GM18909 (cell line): ENCODE measurements at regions not wholly inside any gene's neighbourhood (a gene's known extent, or its start where the extent isn't known, plus 50 kb on each side); places are given as distances from the start of the nearest gene placed in this dataset.
"Not testable (repeated sequence)": the region's sequence is repeated elsewhere in the genome, so short reads cannot be mapped to it uniquely, and the experiment has no call there.

Source experiments
- ATAC-seq: cut with Tn5 transposase; IDR thresholded peaks from one replicate; pipeline ENCODE4 v1.9.1; 2021; ENCODE audit warnings: mild to moderate bottlenecking; ENCODE audit not compliant: unreplicated experiment, poor library complexity

DNA sequence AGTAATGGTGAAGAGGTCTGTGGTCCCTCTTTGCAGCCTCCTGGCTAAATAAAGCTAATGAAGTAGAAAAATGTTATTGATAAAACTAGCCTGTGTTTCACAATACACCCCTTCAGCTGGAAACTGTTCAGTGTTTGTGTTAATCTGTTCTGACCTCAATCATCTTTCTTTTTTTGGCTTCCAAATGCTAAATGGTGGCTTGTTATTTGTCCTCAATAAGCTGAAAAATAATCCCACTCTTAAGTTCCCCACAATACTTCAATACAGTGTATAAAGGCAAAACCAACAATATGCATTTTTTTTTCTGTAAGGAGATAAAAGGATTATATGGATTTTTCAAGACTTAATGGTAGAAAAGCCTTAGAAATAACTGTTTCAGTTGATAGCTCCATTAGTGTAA lies 560.5 kb downstream of the TUSC1 start:
- no peak for ATAC-seq

DNA sequence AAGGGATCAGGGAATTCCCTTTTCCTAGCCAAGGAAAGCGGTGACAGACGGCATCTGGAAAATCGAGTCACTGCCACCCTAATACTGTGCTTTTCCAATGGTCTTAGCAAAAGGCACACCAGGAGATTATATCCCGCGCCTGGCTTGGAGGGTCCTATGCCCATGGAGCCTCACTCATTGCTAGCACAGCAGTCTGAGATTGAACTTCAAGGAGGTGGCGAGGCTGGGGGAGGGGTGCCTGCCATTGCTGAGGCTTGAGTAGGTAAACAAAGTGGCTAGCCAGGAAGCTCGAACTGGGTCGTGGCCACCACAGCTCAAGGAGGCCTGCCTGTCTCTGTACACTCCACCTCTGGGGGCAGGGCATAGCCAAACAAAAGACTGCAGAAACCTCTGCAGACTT lies 556.5 kb upstream of the IZUMO3 start:
- ATAC-seq, result not testable (repeated sequence)

DNA sequence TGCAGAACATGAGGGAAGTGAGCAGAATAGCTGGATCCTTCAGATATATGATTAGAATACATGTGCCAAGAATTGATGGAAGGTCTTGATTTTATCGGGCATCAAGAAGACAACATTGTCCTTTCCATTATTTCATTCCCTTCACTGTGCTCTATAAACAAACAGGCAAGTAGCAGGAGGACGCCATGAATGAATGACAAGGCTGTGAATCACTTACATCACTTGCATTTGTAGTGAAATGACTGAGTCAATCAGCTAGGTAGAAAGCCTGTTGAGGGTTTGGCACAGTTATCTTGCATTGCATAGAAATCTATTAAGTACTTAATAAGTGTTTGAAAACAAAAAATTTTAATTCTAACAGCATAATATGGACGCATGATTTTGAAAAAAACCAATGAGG lies 548.8 kb upstream of the IZUMO3 start:
- ATAC-seq, result no peak

DNA sequence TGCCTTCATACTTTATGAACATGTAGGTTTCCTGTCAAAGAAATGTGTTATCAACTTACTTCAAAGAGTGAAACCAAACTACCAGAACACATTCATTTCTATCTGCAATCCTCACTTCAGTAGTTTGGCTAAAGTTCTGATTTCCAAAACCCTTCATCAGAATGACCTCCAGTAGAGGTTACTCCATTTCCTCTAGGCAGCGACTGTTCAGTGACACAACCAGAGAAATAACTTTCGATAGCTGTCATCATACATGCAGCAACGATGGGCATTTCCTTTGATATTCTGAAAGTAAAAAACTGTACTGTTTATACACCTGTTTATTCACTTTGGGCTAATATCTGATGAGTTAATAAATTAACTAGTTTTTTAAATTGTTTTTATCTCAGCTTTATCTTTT lies 532.5 kb upstream of the IZUMO3 start:
- no peak for ATAC-seq

DNA sequence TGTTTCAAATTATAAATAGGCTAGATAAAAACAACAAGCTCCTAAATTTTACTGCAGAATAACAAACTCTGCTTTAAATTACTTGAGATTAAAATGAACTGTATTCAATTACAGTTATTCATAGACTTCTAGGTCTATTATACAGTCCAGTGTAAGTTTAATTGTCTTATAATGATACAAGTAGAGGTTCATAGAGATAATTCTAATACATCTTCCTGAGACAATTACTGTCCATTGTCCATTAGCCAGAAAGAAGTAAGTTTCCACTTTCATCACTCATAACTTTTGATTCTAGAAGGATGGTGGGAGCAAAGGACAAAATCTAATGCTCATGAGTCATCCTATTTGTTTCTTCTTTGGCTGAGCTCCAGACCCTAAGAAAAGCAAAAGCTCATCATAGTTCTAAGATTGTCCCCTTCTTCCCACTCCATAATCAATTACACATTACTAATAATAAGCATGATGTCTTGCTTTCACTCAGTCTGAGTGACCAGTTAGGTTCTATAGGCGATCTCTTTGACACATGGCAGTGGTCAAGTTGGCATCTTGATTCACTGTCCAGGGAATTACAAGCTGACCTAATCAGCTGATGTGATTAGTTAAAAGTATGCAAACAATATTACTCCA lies 502.5 kb upstream of the IZUMO3 start:
- ATAC-seq, result no peak

DNA sequence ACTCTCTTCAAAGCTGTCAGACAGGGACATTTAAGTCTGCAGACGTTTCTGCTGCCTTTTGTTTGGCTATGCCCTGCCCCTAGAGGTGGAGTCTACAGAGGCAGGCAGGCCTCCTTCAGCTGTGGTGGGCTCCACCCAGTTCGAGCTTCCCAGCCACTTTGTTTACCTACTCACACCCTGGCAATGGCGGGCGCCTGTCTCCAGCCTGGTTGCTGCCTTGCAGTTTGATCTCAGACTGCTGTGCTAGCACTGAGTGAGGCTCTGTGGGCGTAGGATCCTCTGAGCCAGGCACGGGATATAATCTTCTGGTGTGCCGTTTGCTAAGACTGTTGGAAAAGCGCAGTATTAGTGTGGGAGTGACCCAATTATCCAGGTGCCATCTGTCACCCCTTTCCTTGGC lies 499.8 kb upstream of the IZUMO3 start:
- ATAC-seq, result not testable (repeated sequence)

DNA sequence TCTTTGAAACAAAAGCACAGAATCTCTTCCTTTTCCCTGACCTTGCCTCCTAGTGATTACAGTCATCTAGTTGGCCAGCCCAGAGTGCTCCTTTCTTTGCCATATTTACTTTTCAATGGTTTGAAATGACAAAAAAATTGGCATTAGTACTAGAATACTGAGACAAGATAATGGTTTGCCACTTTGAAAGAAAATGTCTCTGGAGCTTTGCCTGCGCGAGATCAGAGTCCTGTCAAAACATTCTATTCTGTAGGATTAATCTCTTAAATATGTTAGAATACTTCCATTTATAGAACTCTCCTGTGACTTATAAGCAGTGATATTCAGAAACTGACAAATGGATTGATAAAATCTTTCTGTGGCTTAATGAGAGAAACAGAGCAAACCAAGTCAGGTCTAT lies 484.0 kb upstream of the IZUMO3 start:
- no peak for ATAC-seq

DNA sequence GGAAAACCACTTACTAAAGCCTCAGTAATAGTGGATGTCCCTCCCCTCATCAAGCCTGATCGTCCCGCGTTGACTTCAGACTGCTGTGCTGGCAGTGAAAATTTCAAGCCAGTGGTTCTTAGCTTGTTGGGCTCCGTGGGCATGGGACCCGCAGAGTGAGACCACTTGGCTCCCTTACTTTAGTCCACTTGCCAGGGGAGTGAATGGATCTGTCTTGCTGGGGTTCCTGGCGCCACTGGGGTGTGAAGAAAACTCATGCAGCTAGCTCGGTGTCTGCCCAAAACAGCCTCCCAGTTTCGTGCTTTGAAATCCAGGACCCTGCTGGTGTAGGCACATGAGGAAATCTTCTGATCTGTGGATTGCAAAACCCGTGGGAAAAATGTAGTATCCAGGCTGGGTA lies 480.0 kb upstream of the IZUMO3 start:
- no peak for ATAC-seq

DNA sequence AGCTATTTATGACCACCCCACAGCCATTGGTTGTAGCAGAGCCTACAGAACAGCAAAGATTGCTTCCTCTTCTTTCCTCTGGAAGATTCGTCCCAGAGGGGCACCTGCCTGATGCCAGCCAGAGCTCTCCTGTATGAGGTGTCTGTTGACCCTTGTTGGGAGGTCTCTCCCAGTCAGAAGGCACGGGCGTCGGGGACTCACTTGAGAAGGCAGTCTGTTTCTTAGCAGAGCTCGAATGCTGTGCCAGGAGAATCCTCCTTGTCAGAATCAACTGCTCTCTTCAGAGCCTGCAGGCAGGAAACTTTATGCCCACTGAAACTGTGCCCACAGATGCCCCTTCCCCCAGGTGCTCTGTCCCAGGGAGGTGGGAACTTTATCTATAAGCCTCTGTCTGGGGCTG lies 479.5 kb upstream of the IZUMO3 start:
- ATAC-seq, result no peak

DNA sequence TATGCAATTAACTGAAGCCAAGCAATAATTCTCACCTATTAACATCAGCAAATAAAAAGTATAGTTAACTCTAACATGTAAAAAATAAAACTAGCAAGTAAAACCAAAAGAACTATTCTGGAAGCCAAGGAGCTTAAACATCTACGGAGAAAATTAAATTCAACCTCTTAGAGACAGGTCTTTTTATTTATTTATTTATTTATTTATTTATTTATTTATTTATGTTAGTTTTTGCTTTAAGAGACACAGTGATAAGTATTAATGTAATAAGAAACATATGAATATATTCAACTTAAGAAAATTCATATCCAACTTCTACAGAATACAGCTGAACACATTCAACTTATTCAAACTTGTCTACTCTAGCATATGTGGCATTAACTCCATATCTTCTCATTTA lies 472.1 kb upstream of the IZUMO3 start:
- no peak for ATAC-seq

DNA sequence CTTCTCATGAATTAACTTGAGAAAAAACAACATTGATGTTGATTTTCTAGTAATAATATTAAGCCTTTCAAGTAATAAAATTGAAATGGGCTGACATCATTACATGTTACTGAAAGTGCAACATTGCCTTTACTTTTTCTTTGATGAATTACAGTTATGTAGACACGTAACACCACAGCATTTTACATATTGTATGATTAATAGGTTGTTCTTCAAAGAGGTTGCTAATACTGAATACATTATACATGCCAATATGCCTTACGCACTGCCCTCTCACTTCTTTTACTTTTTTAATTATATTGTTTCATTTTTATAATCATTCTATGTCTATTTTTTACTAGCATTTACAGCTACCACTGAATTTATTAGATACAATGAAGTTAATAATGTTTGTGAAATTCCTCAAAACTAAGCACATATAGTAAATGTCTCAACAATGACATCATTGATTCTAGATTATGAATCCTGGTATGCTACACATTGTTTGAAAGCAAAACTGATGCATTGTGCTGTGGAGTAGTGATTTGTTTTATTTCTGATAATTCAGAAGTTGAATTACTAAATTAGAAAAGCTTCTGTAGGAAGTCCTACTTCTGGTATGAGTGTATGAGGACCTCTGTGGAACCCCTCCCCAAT lies 464.4 kb upstream of the IZUMO3 start:
- ATAC-seq, result no peak

DNA sequence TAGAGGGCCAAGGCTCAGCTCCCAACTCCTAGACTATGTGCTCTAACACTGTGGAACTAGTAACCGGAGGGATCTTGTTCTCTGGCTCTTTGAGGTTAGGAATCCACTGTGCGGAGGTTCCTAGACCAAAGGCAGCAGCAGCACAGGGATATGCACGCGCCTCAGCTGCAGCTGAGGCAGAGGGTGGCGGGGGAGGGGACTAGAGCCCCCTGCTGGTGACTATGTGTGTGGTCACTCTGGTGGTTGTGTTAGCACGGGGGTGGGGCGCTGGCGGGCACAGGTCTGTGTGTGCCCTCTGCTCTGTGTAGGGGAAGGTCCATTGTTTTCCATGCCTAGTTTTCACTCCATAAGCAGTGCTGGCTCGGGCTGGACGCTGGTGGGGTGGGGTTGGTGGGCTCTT lies 458.0 kb upstream of the IZUMO3 start:
- no peak for ATAC-seq

DNA sequence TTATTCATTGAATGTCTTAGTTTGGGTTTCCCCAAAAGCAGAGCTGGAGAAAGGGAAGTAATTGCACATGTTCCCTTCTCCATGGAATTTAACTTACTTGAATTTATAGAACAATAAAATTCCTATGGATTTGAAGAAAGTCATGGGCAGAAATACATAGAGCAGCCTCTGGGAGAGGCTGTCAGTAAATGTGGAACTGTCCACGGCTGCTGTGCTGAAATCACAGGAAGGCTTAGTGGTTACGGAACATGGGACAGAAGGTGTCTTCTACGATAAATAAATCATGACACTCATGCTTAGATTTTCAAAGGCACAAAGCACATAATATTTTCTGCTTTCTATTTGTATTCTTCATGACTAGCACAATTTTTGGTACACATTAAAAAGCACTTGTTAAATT lies 440.6 kb upstream of the IZUMO3 start:
- no peak for ATAC-seq

DNA sequence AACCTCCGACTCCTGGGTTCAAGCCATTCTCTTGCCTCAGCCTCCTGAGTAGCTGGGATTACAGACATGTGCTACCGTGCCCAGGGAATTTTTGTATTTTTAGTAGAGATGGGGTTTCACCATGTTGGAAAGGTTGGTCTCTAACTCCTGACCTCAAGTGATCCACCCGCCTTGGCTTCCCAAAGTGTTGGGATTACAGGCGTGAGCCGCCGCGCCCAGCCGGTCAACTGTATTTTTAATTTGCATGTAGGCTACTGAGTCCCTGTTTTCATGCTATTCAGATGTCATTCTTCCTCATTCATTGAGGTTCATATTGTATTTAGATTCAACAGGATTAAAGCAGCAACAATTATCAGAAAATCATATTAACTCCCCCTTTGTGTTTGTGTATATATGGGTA lies 425.1 kb upstream of the IZUMO3 start:
- ATAC-seq, result not testable (repeated sequence)

DNA sequence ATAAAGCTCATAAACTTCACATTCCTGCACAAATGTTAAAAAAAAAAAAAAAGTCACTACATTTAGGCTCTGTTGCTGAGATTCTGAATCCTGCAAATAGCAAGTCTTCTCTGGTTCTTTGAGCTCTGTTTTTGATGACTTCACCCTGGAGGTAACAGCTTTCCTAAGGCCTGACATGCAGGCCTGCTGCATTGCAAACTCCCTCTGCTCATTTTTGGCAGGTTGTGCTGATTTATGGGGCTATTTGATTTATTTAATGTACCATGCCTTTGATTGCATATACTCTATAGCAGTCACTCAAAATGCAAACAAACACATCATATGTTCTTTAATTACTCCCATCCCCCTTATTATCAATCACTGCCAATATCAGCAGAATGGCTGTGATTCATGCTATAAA lies 416.1 kb upstream of the IZUMO3 start:
- ATAC-seq, result no peak

DNA sequence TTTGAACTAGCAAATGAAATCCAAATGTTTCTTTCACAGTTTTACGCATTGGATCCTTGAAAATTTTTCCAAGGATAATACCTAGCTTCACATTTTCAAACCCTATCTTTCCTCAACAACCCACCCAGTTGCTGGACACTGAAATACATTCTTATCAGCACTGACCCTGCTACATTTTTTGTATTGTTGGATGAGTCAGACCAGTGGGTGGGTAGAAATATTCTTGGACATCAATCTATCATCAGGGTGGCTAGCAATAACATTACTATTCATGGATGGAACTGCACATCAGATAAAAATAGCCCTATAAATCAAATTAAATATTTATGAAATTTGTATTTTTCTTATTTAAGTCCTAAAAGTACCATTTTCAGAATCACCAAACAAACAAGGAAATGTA lies 407.4 kb upstream of the IZUMO3 start:
- no peak for ATAC-seq

DNA sequence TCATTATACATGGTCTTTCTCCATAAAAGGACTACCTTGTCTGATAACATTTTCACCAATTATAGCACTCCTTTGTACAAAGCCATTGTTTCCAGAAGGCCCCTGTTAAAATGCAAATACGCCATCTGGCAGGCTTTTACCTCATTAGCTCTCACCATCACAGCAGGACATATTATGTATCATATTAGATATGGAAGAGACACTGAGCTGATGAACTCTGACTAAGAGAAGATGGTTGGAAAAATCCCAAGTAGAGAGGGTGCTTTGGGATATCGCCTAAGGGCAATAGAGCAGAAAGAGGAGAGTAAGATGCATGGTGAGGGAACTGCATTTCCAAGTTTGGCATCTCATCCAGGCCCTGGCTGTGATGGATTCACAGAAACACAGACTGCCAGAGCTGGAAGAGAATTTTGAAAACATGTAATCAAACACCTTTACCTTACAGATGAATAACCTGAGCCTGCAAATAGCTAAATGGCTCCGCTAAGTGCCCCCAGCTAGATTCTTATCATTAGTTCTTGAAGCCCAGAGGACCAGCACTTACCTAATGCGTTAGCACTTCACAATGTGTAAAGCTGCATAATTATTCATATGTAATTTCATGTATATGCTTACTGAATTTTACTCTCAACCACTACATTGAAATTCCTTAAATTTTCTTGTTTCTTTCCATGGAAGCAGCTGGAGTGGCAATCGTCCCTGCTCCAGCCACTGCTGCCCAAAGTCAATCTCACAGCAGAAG lies 393.6 kb upstream of the IZUMO3 start:
- no peak for ATAC-seq

DNA sequence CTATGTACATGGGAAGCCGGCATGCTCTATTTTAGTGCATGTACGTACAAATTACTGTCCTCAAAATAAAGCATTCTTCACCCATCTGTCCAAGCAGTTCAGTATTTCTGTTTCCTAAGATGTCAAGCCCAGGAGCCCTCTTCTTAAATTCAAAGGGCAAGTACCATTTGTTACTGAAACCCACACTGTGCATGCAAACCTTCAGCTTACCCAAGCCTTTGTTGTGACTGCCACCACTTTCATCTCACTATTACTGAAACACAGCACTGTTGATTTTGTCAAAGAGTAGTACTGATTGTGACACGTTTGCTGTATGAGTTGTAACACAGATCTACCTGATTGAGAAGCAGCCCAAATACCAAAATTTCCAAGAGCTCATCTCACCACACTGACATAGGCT lies 390.4 kb upstream of the IZUMO3 start:
- no peak for ATAC-seq

DNA sequence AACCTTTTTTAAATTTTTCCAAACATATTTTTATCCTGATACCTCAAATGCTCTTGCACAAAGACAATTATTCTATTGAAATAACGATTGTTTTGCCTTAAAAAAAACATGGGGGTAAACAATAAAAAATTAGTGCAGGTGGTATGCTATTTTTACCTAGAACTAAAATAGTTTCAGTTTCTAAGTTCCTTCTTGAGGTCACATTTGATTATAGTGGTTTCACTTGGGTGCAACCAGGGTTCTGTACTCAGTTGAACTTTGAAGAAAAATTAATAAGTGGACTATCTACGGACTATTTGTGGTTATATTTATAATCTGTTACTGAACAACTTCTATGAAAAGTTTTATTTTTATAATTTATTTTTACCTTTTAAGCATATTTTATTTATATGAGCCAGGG lies 387.1 kb upstream of the IZUMO3 start:
- ATAC-seq, result peak; percentile 79

DNA sequence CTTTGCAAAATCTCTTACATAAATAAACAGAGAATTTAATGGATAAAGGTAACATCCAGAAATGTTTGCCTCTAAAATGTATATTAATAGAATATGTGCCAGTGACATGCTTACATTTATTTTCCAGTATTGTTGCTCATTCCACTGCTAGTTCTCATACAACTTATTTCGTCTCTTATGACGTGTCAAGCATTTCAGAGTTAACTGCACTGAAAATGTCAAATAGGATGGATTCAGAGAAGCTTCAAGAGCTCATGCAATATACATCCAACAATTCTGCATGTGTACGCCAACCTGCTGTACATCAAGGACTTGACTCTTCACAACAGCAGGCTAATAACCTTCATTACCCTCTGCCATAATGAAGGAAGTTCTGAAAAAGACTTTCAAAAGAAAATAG lies 386.2 kb upstream of the IZUMO3 start:
- ATAC-seq, result no peak

DNA sequence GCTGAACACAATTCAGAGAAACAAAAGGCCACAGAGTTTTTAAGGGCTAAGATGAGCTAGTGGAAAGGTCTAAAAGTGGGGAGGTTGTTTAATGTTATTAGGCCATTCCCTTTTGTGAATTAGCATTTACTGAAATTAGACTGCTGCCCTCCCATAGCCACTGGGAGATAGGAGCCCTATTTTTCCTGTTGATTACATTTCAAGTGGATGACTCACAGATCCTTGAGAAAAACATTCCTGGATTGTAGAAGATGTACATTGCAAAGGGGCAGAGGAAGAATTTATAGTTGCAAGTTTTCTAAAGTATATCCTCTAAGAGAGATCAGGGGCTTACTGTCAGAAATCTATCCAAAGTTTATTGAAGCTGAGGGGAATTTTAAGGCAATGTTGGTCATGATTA lies 367.1 kb upstream of the IZUMO3 start:
- ATAC-seq, result no peak

DNA sequence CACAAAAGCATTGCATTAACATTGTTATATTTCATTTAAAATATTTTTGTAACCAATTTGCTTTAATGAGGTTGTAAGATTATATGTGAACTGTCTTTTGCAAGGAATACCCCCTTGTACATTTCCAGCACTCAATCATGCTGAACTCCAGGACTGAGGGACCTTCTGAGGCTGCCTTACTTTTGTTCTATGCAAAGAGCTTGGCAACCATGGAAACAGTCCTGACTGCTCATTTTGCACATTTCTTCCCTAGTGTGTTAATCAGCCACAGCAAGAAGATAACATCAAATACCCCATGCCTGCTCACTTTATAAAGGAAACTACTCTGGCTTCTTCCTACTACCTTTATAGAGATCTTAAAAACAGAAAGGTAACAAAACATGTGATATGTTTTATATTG lies 355.6 kb upstream of the IZUMO3 start:
- no peak for ATAC-seq
